Spleen (tissue), 7 donors: ENCODE measurements at regions not wholly inside any gene's neighbourhood (a gene's known extent, or its start where the extent isn't known, plus 50 kb on each side); places are given as distances from the start of the nearest gene placed in this dataset.

Source experiments
- CTCF ChIP-seq, 11 experiments: fragments of 200-600 bp in 7 of 11; fragments of 450-650 bp in 4 of 11; sonication (generic) in 4 of 11; IDR thresholded peaks in 8 of 11; conservative IDR thresholded peaks in 3 of 11; 1 replicate in 7 of 11; 2 replicates in 4 of 11; pipeline versions ENCODE4 v1.4.0 to v1.8.0; 2016 to 2021; ENCODE audit warnings: antibody characterized with exemption in 11 of 11, inconsistent platforms in 4 of 11, mild to moderate bottlenecking in 1 of 11
- POLR2A ChIP-seq, 3 donors: fragments of 450-650 bp; IDR thresholded peaks; one replicate each; pipeline ENCODE4 v1.5.1; 2017; ENCODE audit warnings: antibody characterized with exemption in 3 of 3, mild to moderate bottlenecking in 1 of 3
- donor health status: DM: no; HTN: no; CAD: no; lungs with moderate emphysema.
- donor health status: DM: no; HTN: no; CAD: no.
- donor health status: DM: no; HTN: no; CAD: no.

- TF ChIP-seq POLR2A (IDR thresholded peaks at IDR 0.05) (no peak), CTCF (IDR thresholded peaks at IDR 0.05 in 8 of 11, conservative IDR thresholded peaks at IDR 0.05 in 3 of 11) (no peak)
Measured at GRCh38 chr3:162295323-162295983, 798.8 kb downstream of the OTOL1 start.
